22Rv1 (cell line): ENCODE measurements at regions not wholly inside any gene's neighbourhood (a gene's known extent, or its start where the extent isn't known, plus 50 kb on each side); places are given as distances from the start of the nearest gene placed in this dataset.

Experiments used
- H3K27ac ChIP-seq: fragments of 450-650 bp; 2 replicates; pipeline ENCODE4 v1.5.1; 2017
- CTCF ChIP-seq: fragments of 450-650 bp; IDR thresholded peaks from 2 replicates; pipeline ENCODE4 v1.5.1; 2017; ENCODE audit warnings: mild to moderate bottlenecking
- ZFX ChIP-seq: fragments of 450-650 bp; IDR thresholded peaks from 2 replicates; pipeline ENCODE4 v1.6.1; 2017; ENCODE audit warnings: antibody characterized with exemption, borderline replicate concordance

- H3K27ac ChIP-seq = no peak overlapping the region
- TF ChIP-seq CTCF (no peak), ZFX (no peak)
These were observed 186.8 kb upstream of the PARP11 start for GRCh38 chr12:4059898-4060568.

GRCh38 chr12:4056910-4057845 is 184.0 kb upstream of the PARP11 start:
- H3K27ac ChIP-seq = no peak overlapping the region
- TF ChIP-seq ZFX (no peak), CTCF (no peak)

- no peak for TF ChIP-seq ZFX
- TF ChIP-seq CTCF = no peak
- H3K27ac ChIP-seq = no peak overlapping the region
These were observed 181.4 kb upstream of the PARP11 start for GRCh38 chr12:4054630-4055029.

- H3K27ac ChIP-seq = no peak overlapping the region
- TF ChIP-seq ZFX (no peak), CTCF (no peak)
These were observed 179.5 kb upstream of the PARP11 start for GRCh38 chr12:4052691-4053090.

- no peak overlapping the region for H3K27ac ChIP-seq
- TF ChIP-seq CTCF = no peak
- no peak for TF ChIP-seq ZFX
These were observed 178.4 kb upstream of the PARP11 start for GRCh38 chr12:4051596-4051995.

GRCh38 chr12:4050340-4050739 is 177.1 kb upstream of the PARP11 start:
- no peak overlapping the region for H3K27ac ChIP-seq
- TF ChIP-seq ZFX = no peak
- no peak for TF ChIP-seq CTCF

- H3K27ac ChIP-seq = no peak overlapping the region
- no peak for TF ChIP-seq ZFX
- TF ChIP-seq CTCF = no peak
These were observed 176.3 kb upstream of the PARP11 start for GRCh38 chr12:4049298-4050080.
